Vagina (tissue), 2 donors: ENCODE measurements at regions not wholly inside any gene's neighbourhood (a gene's known extent, or its start where the extent isn't known, plus 50 kb on each side); places are given as distances from the start of the nearest gene placed in this dataset.

ENCODE experiments used
- DNase-seq, 2 donors: peaks; one replicate each; pipeline ENCODE4 v3.0.0-alpha.2; 2017; ENCODE audit errors: extremely low spot score in 2 of 2
- H3K27ac ChIP-seq: fragments of 200-600 bp; sonication (generic); one replicate; pipeline ENCODE4 v1.5.1; 2019
- H3K27me3 ChIP-seq: fragments of 200-600 bp; sonication (generic); one replicate; pipeline ENCODE4 v1.5.1; 2019
- H3K36me3 ChIP-seq, 2 donors: fragments of 200-600 bp; sonication (generic); one replicate each; pipeline ENCODE4 v1.5.1; 2017 to 2019
- H3K4me1 ChIP-seq: fragments of 200-600 bp; sonication (generic); one replicate; pipeline ENCODE4 v1.5.1; 2019
- H3K4me3 ChIP-seq, 2 donors: fragments of 200-600 bp; sonication (generic); 1 replicate in 1 of 2; 2 replicates in 1 of 2; pipeline ENCODE4 v1.5.1; 2016 to 2019
- H3K9me3 ChIP-seq: fragments of 200-600 bp; sonication (generic); one replicate; pipeline ENCODE4 v1.5.1; 2019
- POLR2A ChIP-seq, 2 donors: fragments of 450-650 bp; IDR thresholded peaks; one replicate each; pipeline ENCODE4 v1.6.1; 2017; ENCODE audit warnings: antibody characterized with exemption in 2 of 2, mild to moderate bottlenecking in 2 of 2, moderate library complexity in 2 of 2
- POLR2AphosphoS5 ChIP-seq, 2 donors: sonication (generic); formaldehyde crosslinking; IDR thresholded peaks; one replicate each; pipeline ENCODE4 v1.9.0; 2017; ENCODE audit warnings: antibody characterized with exemption in 2 of 2, mild to moderate bottlenecking in 2 of 2, low read depth in 1 of 2; ENCODE audit not compliant: insufficient read depth in 1 of 2
- intact Hi-C: fragments of 100-400 bp; cut with DNase I; formaldehyde crosslinking; loops from one replicate; pipeline ENCODE4 v1.15.1; 2023
- TF ChIP-seq, protein P1 (sequence below), 3 experiments: fragments of 450-650 bp in 2 of 3; fragments of 200-600 bp in 1 of 3; sonication (generic) in 1 of 3; IDR thresholded peaks; one replicate each; pipeline ENCODE4 v1.5.1; 2017 to 2019; ENCODE audit warnings: antibody characterized with exemption in 3 of 3, mild to moderate bottlenecking in 2 of 3, moderate library complexity in 2 of 3

GRCh38 chr18:22623513-22623912, 205.8 kb upstream of the CTAGE1 start:
- no peaks in the 10 kb centered on the region for H3K9me3 ChIP-seq
- no peaks in the 10 kb centered on the region for H3K36me3 ChIP-seq
- H3K4me3 ChIP-seq = no peak overlapping the region
- no peak for DNase-seq
- TF ChIP-seq POLR2A (IDR thresholded peaks at IDR 0.05) (no peak), POLR2AphosphoS5 (IDR thresholded peaks at IDR 0.05; ENCODE audit: insufficient read depth in 1 of 2, low read depth in 1 of 2) (no peak)
- TF ChIP-seq, protein P1, sequence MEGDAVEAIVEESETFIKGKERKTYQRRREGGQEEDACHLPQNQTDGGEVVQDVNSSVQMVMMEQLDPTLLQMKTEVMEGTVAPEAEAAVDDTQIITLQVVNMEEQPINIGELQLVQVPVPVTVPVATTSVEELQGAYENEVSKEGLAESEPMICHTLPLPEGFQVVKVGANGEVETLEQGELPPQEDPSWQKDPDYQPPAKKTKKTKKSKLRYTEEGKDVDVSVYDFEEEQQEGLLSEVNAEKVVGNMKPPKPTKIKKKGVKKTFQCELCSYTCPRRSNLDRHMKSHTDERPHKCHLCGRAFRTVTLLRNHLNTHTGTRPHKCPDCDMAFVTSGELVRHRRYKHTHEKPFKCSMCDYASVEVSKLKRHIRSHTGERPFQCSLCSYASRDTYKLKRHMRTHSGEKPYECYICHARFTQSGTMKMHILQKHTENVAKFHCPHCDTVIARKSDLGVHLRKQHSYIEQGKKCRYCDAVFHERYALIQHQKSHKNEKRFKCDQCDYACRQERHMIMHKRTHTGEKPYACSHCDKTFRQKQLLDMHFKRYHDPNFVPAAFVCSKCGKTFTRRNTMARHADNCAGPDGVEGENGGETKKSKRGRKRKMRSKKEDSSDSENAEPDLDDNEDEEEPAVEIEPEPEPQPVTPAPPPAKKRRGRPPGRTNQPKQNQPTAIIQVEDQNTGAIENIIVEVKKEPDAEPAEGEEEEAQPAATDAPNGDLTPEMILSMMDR (IDR thresholded peaks at IDR 0.05) = no peak
- H3K27ac ChIP-seq = no peak overlapping the region
- no peaks in the 10 kb centered on the region for H3K27me3 ChIP-seq
- no peaks in the 10 kb centered on the region for H3K4me1 ChIP-seq
- intact Hi-C loops = no loop called here

DNA sequence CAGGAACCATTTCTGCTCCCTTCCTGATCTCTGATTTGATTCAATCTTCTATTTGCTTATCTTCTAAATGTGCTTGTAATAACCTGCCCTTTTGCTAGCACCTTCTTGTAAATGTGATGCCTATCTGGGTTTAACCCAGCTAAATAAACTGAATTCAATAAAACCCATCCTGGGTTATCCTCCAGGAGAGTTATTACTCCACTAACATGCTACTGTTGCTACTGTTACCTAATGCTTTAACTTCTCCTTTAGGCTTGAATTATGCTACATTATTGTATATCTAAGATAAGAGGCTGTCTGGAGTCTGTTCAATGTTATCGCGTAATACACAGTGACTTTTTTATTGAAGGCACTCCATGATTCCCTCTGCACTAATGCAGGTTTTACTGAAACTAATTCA, 206.5 kb upstream of the CTAGE1 start:
- H3K27me3 ChIP-seq = no peaks in the 10 kb centered on the region
- no peak for TF ChIP-seq POLR2A (IDR thresholded peaks at IDR 0.05)
- no peak for TF ChIP-seq POLR2AphosphoS5 (IDR thresholded peaks at IDR 0.05; ENCODE audit: insufficient read depth in 1 of 2, low read depth in 1 of 2)
- TF ChIP-seq, protein P1 (IDR thresholded peaks at IDR 0.05) = no peak
- no peaks in the 10 kb centered on the region for H3K9me3 ChIP-seq
- no peaks in the 10 kb centered on the region for H3K4me1 ChIP-seq
- H3K27ac ChIP-seq = no peak overlapping the region
- intact Hi-C loops = no loop called here
- H3K36me3 ChIP-seq = no peaks in the 10 kb centered on the region
- H3K4me3 ChIP-seq = no peak overlapping the region
- DNase-seq = no peak

GRCh38 chr18:22625406-22625805, 207.7 kb upstream of the CTAGE1 start:
- intact Hi-C loops = no loop called here
- no peak overlapping the region for H3K27ac ChIP-seq

DNA sequence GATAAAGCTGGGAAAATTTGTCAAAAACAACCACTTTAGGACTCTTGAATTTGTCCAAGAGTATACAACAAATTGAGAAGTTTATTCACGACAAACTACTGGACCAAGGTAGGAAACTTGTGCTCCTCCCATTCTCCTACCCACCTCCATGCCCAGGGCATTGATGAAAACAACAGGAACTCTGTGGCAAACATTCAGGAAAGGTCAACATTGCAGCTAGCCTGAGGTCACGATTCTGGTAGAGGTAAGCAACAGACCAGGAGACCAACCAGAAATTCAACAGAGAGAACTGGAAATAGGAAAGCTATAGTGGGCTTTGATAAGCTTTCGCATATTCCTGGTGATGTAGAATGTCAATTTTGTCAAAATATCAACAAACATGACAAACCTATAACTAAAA, 209.1 kb upstream of the CTAGE1 start:
- TF ChIP-seq, protein P1 (IDR thresholded peaks at IDR 0.05) = no peak
- no peak for TF ChIP-seq POLR2AphosphoS5 (IDR thresholded peaks at IDR 0.05; ENCODE audit: insufficient read depth in 1 of 2, low read depth in 1 of 2)
- TF ChIP-seq POLR2A (IDR thresholded peaks at IDR 0.05) = no peak
- H3K27me3 ChIP-seq = no peaks in the 10 kb centered on the region
- intact Hi-C loops = no loop called here
- no peaks in the 10 kb centered on the region for H3K4me1 ChIP-seq
- DNase-seq = no peak
- H3K9me3 ChIP-seq = no peaks in the 10 kb centered on the region
- no peak overlapping the region for H3K4me3 ChIP-seq
- no peaks in the 10 kb centered on the region for H3K36me3 ChIP-seq
- no peak overlapping the region for H3K27ac ChIP-seq

More at GRCh38 chr18:22625406-22625805, 207.7 kb upstream of the CTAGE1 start:
- Histone ChIP-seq H3K4me1 (no peaks in the 10 kb centered on the region), H3K9me3 (no peaks in the 10 kb centered on the region), H3K4me3 (no peak overlapping the region), H3K27me3 (no peaks in the 10 kb centered on the region), H3K36me3 (no peaks in the 10 kb centered on the region)
- DNase-seq = no peak
- TF ChIP-seq, protein P1 (IDR thresholded peaks at IDR 0.05) = no peak
- no peak for TF ChIP-seq POLR2A (IDR thresholded peaks at IDR 0.05)
- TF ChIP-seq POLR2AphosphoS5 (IDR thresholded peaks at IDR 0.05; ENCODE audit: insufficient read depth in 1 of 2, low read depth in 1 of 2) = no peak

GRCh38 chr18:22627506-22627905, 209.8 kb upstream of the CTAGE1 start:
- TF ChIP-seq POLR2A (IDR thresholded peaks at IDR 0.05) (no peak), POLR2AphosphoS5 (IDR thresholded peaks at IDR 0.05; ENCODE audit: insufficient read depth in 1 of 2, low read depth in 1 of 2) (no peak)
- TF ChIP-seq, protein P1 (IDR thresholded peaks at IDR 0.05) = no peak
- Histone ChIP-seq H3K27ac (no peak overlapping the region), H3K4me3 (no peak overlapping the region), H3K36me3 (no peaks in the 10 kb centered on the region), H3K4me1 (no peaks in the 10 kb centered on the region), H3K27me3 (no peaks in the 10 kb centered on the region), H3K9me3 (no peaks in the 10 kb centered on the region)
- intact Hi-C loops = no loop called here
- DNase-seq = no peak
